SK-N-SH (cell line): ENCODE measurements at regions not wholly inside any gene's neighbourhood (a gene's known extent, or its start where the extent isn't known, plus 50 kb on each side); places are given as distances from the start of the nearest gene placed in this dataset.

Experiments used
- CTCF ChIA-PET: fragments of 300-600, 350-600 bp; formaldehyde crosslinking; extraction: SDS; loops from one replicate; lab custom pipeline; 2021; lab: Yijun Ruan, JAX
- POLR2A ChIA-PET: fragments of 350-600 bp; sonication (Branson Sonifier 250); formaldehyde crosslinking; extraction: SDS; loops from one replicate; lab custom pipeline; 2020; ENCODE audit warnings: antibody characterized with exemption, inconsistent platforms; lab: Yijun Ruan, JAX
- DNase-seq: peaks from one replicate; pipeline ENCODE4 v3.0.0; 2012
- H2AFZ ChIP-seq: fragments of 200-600 bp; sonication (generic); 2 replicates; pipeline ENCODE4 v1.8.1; 2016; ENCODE audit warnings: antibody characterized with exemption, mild to moderate bottlenecking, low read depth
- H3F3A ChIP-seq: fragments of 200-600 bp; sonication (generic); replicated peaks from 2 replicates; pipeline ENCODE3; 2016; ENCODE audit warnings: antibody characterized with exemption, mild to moderate bottlenecking; ENCODE audit not compliant: insufficient read depth
- H3K27ac ChIP-seq, 2 experiments: fragments of 200-500 bp in 1 of 2; fragments of 200-600 bp in 1 of 2; sonication (Bioruptor generic) in 1 of 2; sonication (generic), shearing (Covaris generic) in 1 of 2; 2 replicates each; pipeline versions ENCODE4 v1.5.1 to v1.6.1; 2014 to 2016; ENCODE audit warnings: low read depth in 2 of 2, inconsistent platforms in 1 of 2, low read length in 1 of 2, mild to moderate bottlenecking in 1 of 2, mixed read lengths in 1 of 2
- H3K27me3 ChIP-seq: fragments of 200-600 bp; sonication (generic), shearing (Covaris generic); 2 replicates; pipeline ENCODE4 v1.6.1; 2016; ENCODE audit warnings: mixed run types; ENCODE audit not compliant: insufficient read depth
- H3K36me3 ChIP-seq, 2 experiments: fragments of 200-500 bp in 1 of 2; fragments of 200-600 bp in 1 of 2; sonication (Bioruptor generic) in 1 of 2; sonication (generic) in 1 of 2; replicated peaks in 1 of 2; 2 replicates each; pipeline versions ENCODE3 to v1.5.1; 2014 to 2016; ENCODE audit warnings: low read length in 1 of 2, mild to moderate bottlenecking in 1 of 2; ENCODE audit not compliant: insufficient read depth in 2 of 2, control insufficient read depth in 1 of 2
- H3K4me1 ChIP-seq, 2 experiments: fragments of 200-500 bp in 1 of 2; fragments of 200-600 bp in 1 of 2; sonication (Bioruptor generic) in 1 of 2; sonication (generic), shearing (Covaris generic) in 1 of 2; 2 replicates each; pipeline versions ENCODE4 v1.5.1 to v1.6.1; 2014 to 2016; ENCODE audit warnings: low read depth in 1 of 2, low read length in 1 of 2, mixed run types in 1 of 2; ENCODE audit not compliant: insufficient read depth in 2 of 2, control insufficient read depth in 1 of 2
- H3K4me2 ChIP-seq: fragments of 200-600 bp; sonication (generic), shearing (Covaris generic); 2 replicates; pipeline ENCODE4 v1.6.1; 2017; ENCODE audit warnings: mixed run types
- H3K4me3 ChIP-seq, 2 experiments: fragments of 200-500 bp in 1 of 2; fragments of 200-600 bp in 1 of 2; sonication (Bioruptor generic) in 1 of 2; sonication (generic), shearing (Covaris generic) in 1 of 2; 2 replicates each; pipeline versions ENCODE4 v1.5.1 to v1.8.1; 2014 to 2016; ENCODE audit warnings: low read depth in 2 of 2, inconsistent platforms in 1 of 2, low read length in 1 of 2, mild to moderate bottlenecking in 1 of 2, mixed read lengths in 1 of 2, moderate library complexity in 1 of 2
- H3K79me2 ChIP-seq: fragments of 200-600 bp; sonication (generic); 2 replicates; pipeline ENCODE4 v1.8.1; 2017; ENCODE audit warnings: mild to moderate bottlenecking; ENCODE audit not compliant: insufficient read depth
- H3K9ac ChIP-seq: fragments of 200-600 bp; sonication (generic); 2 replicates; pipeline ENCODE4 v1.6.1; 2017; ENCODE audit warnings: mixed run types
- H3K9me2 ChIP-seq: fragments of 200-600 bp; sonication (generic); 2 replicates; pipeline ENCODE4 v1.6.1; 2017; ENCODE audit warnings: mixed run types
- H3K9me3 ChIP-seq: fragments of 200-600 bp; sonication (generic); 2 replicates; pipeline ENCODE4 v1.6.1; 2017; ENCODE audit warnings: mixed run types, mild to moderate bottlenecking, moderate library complexity
- H4K20me1 ChIP-seq: fragments of 200-600 bp; sonication (generic); 2 replicates; pipeline ENCODE4 v1.6.1; 2017; ENCODE audit warnings: mild to moderate bottlenecking, mixed run types; ENCODE audit not compliant: insufficient read depth
- EP300 ChIP-seq, 2 experiments: IDR thresholded peaks; 2 replicates each; pipeline versions ENCODE4 v1.4.0 to v1.6.1; 2012; ENCODE audit warnings: borderline replicate concordance in 1 of 2, low read depth in 1 of 2, low read length in 1 of 2
- FOSL2 ChIP-seq: IDR thresholded peaks from 2 replicates; pipeline ENCODE4 v1.4.0; 2012; ENCODE audit warnings: low read depth, mild to moderate bottlenecking, moderate library complexity, borderline replicate concordance
- FOXM1 ChIP-seq: IDR thresholded peaks from 2 replicates; pipeline ENCODE4 v1.4.0; 2012; ENCODE audit warnings: low read depth, mild to moderate bottlenecking
- GATA2 ChIP-seq: sonication (generic); formaldehyde crosslinking; IDR thresholded peaks from 2 replicates; pipeline ENCODE4 v1.5.0; 2020; ENCODE audit warnings: mild to moderate bottlenecking, missing genetic modification reagents
- IRF3 ChIP-seq: fragments of 150-350 bp; IDR thresholded peaks from 2 replicates; pipeline ENCODE4 v1.6.1; 2016; ENCODE audit warnings: mild to moderate bottlenecking, low read depth, low read length
- MXI1 ChIP-seq: IDR thresholded peaks from 2 replicates; pipeline ENCODE4 v1.6.1; 2012; ENCODE audit warnings: mild to moderate bottlenecking, low read depth, low read length, improper control_type of control experiment
- NFIC ChIP-seq: IDR thresholded peaks from 2 replicates; pipeline ENCODE4 v1.4.0; 2012; ENCODE audit warnings: borderline replicate concordance
- RAD21 ChIP-seq: IDR thresholded peaks from 2 replicates; pipeline ENCODE4 v1.6.1; 2012; ENCODE audit warnings: mild to moderate bottlenecking, low read length
- REST ChIP-seq: IDR thresholded peaks from 2 replicates; pipeline ENCODE4 v1.6.1; 2012; ENCODE audit warnings: mild to moderate bottlenecking, low read depth, low read length, moderate library complexity
- RFX5 ChIP-seq: IDR thresholded peaks from 2 replicates; pipeline ENCODE4 v1.6.1; 2012; ENCODE audit warnings: mild to moderate bottlenecking, improper control_type of control experiment, low read length
- RXRA ChIP-seq: IDR thresholded peaks from 2 replicates; pipeline ENCODE4 v1.4.0; 2012; ENCODE audit warnings: low read depth, mild to moderate bottlenecking, borderline replicate concordance
- SIN3A ChIP-seq: IDR thresholded peaks from 2 replicates; pipeline ENCODE4 v1.6.1; 2012; ENCODE audit warnings: low read depth, mild to moderate bottlenecking, low read length, moderate library complexity, borderline replicate concordance
- SMC3 ChIP-seq: IDR thresholded peaks from 2 replicates; pipeline ENCODE4 v1.6.1; 2012; ENCODE audit warnings: low read depth, low read length, improper control_type of control experiment
- TAF1 ChIP-seq: IDR thresholded peaks from 2 replicates; pipeline ENCODE4 v1.6.1; 2012; ENCODE audit warnings: low read depth, mild to moderate bottlenecking, low read length, moderate library complexity, borderline replicate concordance
- TCF12 ChIP-seq: IDR thresholded peaks from 2 replicates; pipeline ENCODE4 v1.4.0; 2012
- TEAD4 ChIP-seq: IDR thresholded peaks from 2 replicates; pipeline ENCODE4 v1.4.0; 2012; ENCODE audit warnings: mild to moderate bottlenecking, borderline replicate concordance; ENCODE audit not compliant: insufficient read depth
- USF1 ChIP-seq: IDR thresholded peaks from 2 replicates; pipeline ENCODE4 v1.4.0; 2012; ENCODE audit warnings: low read depth, borderline replicate concordance
- YY1 ChIP-seq: IDR thresholded peaks from 2 replicates; pipeline ENCODE4 v1.4.0; 2012; ENCODE audit warnings: low read depth, mild to moderate bottlenecking
- WGBS: methylation state at CpG from one replicate; pipeline ENCODE4 v1.1.6; 2017; ENCODE audit warnings: low lambda C conversion rate; 5-methylcytosine and 5-hydroxymethylcytosine counted together
- TF ChIP-seq, protein P1 (sequence below): fragments of 200-600 bp; sonication (generic); IDR thresholded peaks from 2 replicates; pipeline ENCODE4 v1.6.1; 2017; ENCODE audit warnings: antibody characterized with exemption, mild to moderate bottlenecking, moderate library complexity

- Histone ChIP-seq H3K9me2 (no peaks in the 10 kb centered on the region), H3K36me3 (no peaks in the 10 kb centered on the region)
- POLR2A ChIA-PET: no interaction called here
- no peak for DNase-seq
- TF ChIP-seq RXRA: no peak
- TF ChIP-seq YY1: no peak
- TF ChIP-seq TCF12: no peak
- no peak for TF ChIP-seq FOXM1
- TF ChIP-seq SMC3: no peak
- TF ChIP-seq NFIC: no peak
- TF ChIP-seq, all 33 proteins: peak for 0
- Histone ChIP-seq H2AFZ (no peak overlapping the region), H3K79me2 (no peaks in the 10 kb centered on the region), H3K27ac (no peak overlapping the region), H3K4me3 (no peak overlapping the region), H3F3A (no peaks in the 10 kb centered on the region), H3K27me3 (no peaks in the 10 kb centered on the region), H3K4me1 (peaks cover 0 to 11% of the 10 kb centered on the region in 2 experiments; a peak in 1 of 4 replicates), H4K20me1 (no peaks in the 10 kb centered on the region), H3K9me3 (no peaks in the 10 kb centered on the region), H3K4me2 (no peak overlapping the region), H3K9ac (no peak overlapping the region)
- CTCF ChIA-PET: no interaction called here
Measured at GRCh38 chr13:103960001-103960400, 893.8 kb upstream of the SLC10A2 start.

GRCh38 chr13:103958691-103959090 is 892.5 kb upstream of the SLC10A2 start:
- no peak overlapping the region for H2AFZ ChIP-seq
- no peak overlapping the region for H3K9ac ChIP-seq
- no peak overlapping the region for H3K4me2 ChIP-seq
- no peaks in the 10 kb centered on the region for H3F3A ChIP-seq
- no peaks in the 10 kb centered on the region for H3K9me2 ChIP-seq
- 67% methylated on average over 2 of the region's 2 CpGs for WGBS
- peaks cover 0 to 11% of the 10 kb centered on the region in 2 experiments; a peak in 1 of 4 replicates for H3K4me1 ChIP-seq
- no peak for TF ChIP-seq IRF3
- TF ChIP-seq TAF1: no peak
- TF ChIP-seq, protein P1, sequence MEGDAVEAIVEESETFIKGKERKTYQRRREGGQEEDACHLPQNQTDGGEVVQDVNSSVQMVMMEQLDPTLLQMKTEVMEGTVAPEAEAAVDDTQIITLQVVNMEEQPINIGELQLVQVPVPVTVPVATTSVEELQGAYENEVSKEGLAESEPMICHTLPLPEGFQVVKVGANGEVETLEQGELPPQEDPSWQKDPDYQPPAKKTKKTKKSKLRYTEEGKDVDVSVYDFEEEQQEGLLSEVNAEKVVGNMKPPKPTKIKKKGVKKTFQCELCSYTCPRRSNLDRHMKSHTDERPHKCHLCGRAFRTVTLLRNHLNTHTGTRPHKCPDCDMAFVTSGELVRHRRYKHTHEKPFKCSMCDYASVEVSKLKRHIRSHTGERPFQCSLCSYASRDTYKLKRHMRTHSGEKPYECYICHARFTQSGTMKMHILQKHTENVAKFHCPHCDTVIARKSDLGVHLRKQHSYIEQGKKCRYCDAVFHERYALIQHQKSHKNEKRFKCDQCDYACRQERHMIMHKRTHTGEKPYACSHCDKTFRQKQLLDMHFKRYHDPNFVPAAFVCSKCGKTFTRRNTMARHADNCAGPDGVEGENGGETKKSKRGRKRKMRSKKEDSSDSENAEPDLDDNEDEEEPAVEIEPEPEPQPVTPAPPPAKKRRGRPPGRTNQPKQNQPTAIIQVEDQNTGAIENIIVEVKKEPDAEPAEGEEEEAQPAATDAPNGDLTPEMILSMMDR: no peak
- no peak for TF ChIP-seq GATA2 (CRISPR knock-in tag)
- no peak for TF ChIP-seq REST
- no peak for TF ChIP-seq RFX5
- TF ChIP-seq MXI1: no peak
- no peak for TF ChIP-seq SMC3
- no peak for TF ChIP-seq FOSL2
- TF ChIP-seq NFIC: no peak
- no peak for TF ChIP-seq TEAD4
- no peak for TF ChIP-seq RXRA
- TF ChIP-seq EP300 (IDR thresholded peaks at IDR 0.05; ENCODE audit: borderline replicate concordance in 1 of 2, low read depth in 1 of 2, low read length in 1 of 2): no peak
- no peak for TF ChIP-seq RAD21
- TF ChIP-seq USF1: no peak
- TF ChIP-seq TCF12: no peak
- TF ChIP-seq FOXM1: no peak
- TF ChIP-seq SIN3A: no peak
- no peak overlapping the region for H3K4me3 ChIP-seq
- no peak for DNase-seq
- no peaks in the 10 kb centered on the region for H3K9me3 ChIP-seq
- POLR2A ChIA-PET: no interaction called here
- CTCF ChIA-PET: interaction anchor here (0.6 kb wide), 1 partner anchor 357 kb away, joined by 3 read pairs; no protein-coding TSS in a partner anchor
- no peaks in the 10 kb centered on the region for H3K36me3 ChIP-seq
- no peaks in the 10 kb centered on the region for H3K27me3 ChIP-seq
- no peak overlapping the region for H3K27ac ChIP-seq
- H4K20me1 ChIP-seq: no peaks in the 10 kb centered on the region
- H3K79me2 ChIP-seq: no peaks in the 10 kb centered on the region
